HG03064 (cell line): ENCODE measurements at regions not wholly inside any gene's neighbourhood (a gene's known extent, or its start where the extent isn't known, plus 50 kb on each side); places are given as distances from the start of the nearest gene placed in this dataset.
"Not testable (repeated sequence)": the region's sequence is repeated elsewhere in the genome, so short reads cannot be mapped to it uniquely, and the experiment has no call there.

ENCODE experiments used
- ATAC-seq: cut with Tn5 transposase; IDR thresholded peaks from one replicate; pipeline ENCODE4 v1.9.1; 2021; ENCODE audit warnings: low read depth; ENCODE audit not compliant: unreplicated experiment

DNA sequence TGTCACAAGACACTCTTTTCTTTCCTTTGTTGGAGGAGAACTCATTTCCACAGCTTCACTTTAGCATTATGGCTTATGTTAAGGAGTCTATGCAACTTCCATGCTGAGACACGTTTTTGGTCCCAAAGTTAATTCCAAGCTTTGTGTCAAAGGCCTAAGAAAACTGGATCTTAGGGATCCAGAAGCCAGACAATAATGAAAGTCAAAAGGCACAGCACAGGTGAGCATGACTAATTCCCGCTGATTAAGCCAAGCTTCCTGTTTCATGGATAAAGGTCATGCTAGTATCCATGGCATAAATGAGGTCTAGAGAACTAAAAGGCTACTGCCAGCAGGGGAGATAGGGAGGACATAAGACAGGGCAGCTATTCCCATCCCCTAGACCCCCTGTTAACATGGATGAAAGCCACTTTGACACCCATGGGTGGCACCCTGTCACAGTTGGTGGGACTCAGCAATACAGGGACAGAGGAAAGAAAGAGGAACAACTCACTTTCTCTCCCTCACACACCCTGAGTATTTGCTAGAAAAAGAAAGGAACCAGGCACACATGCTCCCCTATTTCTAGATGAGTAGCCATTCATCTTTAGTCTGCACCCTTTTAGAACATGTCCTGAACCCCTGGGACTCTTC lies 438.1 kb upstream of the CDH9 start:
- no peak for ATAC-seq

- ATAC-seq: no peak
Observed at GRCh38 chr5:27475063-27475462, 436.7 kb upstream of the CDH9 start.

DNA sequence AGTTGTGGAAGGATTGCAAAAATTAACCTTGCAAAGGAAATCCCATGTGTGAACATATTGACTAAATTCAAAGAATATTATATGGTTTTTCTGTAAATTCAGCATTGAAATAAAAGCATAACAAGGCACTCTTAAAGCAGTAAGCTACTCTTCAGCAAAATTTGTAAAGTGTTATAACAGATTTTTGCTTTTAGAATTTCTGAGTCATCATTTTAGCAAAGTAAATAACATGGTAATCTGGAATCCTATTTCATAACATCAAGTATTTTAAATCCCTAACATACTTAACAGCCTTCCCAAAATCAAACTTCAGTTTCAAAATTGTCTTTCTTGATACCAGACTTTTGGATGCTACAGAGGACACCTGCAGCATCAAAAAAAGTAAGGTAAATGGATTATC lies 436.0 kb upstream of the CDH9 start:
- ATAC-seq: no peak

GRCh38 chr5:27474047-27474309 lies 435.6 kb upstream of the CDH9 start:
- no peak for ATAC-seq

DNA sequence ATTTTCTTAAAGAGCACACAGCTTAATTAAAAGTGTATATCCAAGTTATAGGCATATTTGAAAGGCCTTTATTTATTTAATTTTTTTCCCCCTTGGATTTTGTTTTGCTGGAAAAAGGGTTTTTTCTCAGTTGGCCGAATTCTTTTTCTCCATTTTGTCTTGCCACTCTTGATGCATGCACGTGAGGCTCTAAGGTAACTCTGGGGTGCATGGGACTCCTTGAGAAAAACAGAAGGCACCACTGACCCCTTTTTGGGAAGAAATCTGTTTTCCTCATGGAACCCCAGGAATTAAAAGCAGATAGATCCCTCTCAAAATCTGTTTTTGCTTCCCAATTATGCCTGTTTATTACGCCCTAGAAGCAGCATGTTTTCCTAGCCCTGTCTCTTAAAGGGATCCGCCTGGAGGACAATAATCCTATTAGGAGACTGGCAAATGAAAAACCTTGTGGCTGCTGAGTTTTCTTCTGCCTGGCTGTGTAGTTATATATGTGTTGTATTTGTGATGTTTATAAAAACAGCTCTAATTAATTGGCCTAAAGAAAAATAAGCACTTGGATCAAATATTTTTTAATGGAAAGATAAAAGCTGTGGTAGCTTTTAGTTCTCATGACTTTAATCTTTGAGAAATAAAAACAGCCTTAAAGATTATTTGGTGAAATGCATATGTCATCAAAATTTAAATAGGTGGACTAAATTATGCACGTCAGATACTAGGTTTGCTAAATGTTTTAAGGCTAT lies 435.1 kb upstream of the CDH9 start:
- ATAC-seq: no peak

DNA sequence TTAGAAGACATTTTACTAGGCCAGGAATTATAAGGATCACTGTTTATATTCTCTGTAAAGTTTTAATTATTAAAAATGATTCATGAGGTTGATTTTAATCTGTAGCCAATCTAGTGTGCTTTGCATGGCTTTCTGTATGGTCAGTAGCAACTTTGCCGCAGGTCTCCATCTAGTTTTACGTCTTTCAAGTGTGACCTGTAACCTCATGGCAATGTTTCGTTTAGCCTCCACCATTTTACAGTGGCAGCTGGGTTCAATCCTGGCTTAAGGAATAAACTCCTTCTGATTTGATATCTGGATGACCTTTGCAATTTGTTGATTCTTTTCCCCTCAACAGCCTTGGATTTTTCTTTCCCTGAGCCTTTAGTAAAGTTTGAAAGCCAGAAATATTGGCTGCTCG lies 434.5 kb upstream of the CDH9 start:
- no peak for ATAC-seq

DNA sequence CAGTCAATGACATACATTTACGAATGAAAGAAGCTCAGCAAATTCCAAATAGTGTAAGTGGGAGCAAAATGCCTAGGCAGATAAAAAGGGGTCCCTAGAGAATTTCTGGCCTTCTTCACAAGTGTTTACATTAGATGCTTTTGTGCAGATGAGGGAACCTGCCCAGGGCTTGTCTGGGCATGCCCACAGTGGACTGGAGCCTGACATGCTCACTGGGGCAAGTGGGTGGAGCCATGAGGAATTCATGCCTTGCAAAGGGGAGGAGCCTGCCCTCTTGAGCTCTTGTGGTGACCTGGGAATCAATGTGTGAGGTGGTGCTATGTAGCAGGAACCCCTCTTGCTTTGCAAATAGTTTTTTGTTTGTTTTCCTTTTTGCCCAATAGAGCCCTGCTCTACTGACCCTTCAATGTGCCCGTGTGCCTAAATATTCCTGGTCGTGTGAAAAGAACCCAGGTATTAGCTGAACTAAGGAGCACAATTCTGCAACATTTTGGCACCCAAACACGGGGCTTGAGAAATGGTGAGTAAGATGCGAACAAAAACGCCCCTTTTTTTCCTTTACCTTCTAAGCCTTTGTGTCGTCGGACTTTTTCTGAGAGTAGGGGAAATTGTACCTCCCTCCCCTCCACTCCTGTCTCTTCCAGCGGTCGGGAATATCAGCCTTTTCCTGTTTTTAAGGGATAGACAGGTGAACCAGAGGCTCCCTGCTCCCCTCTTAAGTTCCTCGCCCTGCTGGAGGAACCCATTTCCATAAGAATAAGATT lies 433.8 kb upstream of the CDH9 start:
- ATAC-seq: peak; percentile 87

- ATAC-seq: no peak
Observed at GRCh38 chr5:27466959-27467358, 428.6 kb upstream of the CDH9 start.

- ATAC-seq: no peak
Observed at GRCh38 chr5:27465140-27465539, 426.8 kb upstream of the CDH9 start.

DNA sequence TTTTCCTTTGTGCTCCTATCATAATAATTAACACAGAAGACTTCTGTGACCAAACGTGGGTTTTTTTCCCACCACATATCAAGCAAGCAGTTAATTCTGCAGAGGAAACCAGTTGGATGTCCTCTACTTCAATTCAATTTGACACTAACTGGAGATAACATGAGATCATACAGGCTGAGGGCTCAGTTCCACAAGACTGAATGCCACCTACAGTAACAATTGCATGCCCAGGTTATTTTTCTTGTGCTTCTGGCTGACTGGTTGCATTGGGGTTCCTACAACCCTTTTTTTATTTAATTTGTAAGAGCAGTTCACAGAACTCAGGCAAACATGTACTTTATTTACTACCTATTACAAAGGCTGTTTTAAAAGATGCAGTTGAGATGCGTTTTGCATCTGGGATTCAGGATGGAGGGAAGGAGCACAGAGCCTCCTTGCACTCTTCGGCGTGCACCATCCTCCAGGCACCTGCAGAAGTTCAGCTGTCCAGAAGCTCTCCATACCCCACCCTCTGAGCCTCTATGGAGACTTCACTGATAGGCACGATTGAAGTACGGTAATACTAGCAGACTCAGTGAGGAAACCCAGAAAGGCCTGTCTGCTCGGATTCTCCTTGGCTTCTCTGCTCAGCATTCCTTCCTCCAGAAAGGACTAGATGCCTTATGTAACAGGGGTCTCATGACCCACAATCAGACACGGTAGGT lies 425.2 kb upstream of the CDH9 start:
- ATAC-seq: no peak

DNA sequence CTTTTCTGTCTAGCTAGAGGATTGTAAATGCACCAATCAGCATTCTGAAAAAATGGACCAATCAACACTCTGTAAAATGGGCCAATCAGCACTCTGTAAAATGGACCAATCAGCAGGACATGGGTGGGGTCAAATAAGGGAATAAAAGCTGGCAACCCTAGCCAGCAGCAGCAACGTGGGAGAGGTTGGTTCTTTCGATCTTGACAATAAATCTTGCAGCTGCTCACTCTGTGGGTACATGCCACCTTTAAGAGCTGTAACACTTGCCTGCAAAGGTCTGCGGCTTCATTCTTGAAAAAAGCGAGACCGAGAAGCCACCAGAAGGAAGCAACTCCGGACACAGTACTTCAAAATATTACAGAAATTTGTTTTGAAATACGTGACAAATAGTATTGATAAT lies 424.6 kb upstream of the CDH9 start:
- ATAC-seq: no peak

GRCh38 chr5:27458287-27458686 lies 419.9 kb upstream of the CDH9 start:
- ATAC-seq: no peak

DNA sequence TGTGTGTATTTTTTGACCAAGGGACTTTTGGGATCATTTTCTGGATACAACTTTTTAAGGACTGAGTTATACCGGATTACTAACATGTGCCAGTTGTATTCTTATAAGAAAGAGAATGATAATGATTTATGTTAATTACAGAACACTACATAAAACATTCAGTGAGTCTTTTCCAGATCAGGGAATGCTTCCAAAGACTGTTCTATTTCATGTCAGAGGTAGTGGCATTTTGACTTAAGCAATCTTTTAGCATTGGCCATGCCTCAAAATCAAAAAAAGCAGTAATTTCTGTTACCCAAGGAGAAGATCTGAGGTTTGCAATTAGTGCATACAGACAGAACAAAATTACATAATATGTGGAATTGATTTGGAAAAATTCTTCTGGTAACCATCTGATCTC lies 413.0 kb upstream of the CDH9 start:
- no peak for ATAC-seq

DNA sequence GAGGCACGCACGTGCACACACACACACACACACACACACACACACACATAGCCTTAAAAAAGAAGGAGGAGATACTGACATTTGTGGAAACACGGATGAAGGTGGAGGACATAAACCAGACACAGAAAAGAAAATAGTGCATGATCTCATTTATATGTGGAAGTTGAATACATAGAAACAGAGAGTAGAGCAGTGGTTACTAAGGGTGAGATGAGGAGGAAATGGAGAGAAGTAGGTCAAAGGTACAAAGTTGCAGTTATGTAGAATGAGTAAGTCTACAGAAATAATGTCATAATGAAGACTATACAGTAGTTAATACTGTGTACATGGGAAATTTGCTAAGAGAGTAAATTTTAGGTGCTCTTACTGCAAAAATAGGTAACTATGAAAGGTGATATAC lies 412.2 kb upstream of the CDH9 start:
- ATAC-seq: no peak

DNA sequence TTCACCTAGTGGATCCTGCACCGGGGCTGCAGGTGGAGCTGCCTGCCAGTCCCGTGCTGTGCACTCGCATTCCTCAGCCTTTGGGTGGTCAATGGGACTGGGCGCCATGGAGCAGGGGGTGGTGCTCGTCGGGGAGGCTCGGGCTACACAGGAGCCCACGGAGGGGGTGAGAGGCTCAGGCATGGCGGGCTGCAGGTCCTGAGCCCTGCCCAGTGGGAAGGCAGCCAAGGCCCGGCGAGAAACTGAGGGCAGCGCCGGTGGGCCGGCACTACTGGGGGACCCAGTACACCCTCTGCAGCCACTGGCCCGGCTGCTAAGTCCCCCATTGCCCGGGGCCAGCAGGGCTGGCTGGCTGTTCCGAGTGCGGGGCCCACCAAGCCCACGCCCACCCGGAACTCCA lies 401.0 kb upstream of the CDH9 start:
- ATAC-seq: not testable (repeated sequence)

DNA sequence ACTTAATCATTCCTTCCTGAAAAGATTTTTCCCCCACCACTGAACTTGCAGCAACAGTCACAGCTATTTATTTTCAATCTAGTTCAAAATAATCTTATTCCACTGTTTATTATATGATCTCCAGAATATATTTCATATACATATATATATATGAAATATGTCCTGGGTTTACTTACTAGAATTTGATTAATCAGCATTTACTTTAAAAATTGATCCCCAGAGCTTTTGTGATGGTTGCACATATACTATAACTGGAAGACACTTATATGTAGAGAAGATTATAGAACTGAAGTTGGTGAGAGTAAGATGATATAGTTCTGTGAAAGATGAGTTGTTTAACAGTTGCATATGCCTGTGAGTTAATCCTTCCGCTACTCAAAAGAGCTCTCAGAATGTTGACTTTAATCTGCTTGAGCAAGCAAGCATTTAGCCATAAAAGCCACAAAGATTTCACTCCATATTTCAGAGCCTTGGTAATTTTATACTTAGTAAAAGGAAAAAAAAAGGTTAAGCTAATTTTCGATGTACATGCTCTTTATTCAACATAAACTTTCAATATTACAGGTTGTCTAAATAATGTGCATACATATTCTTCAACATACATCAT lies 399.3 kb upstream of the CDH9 start:
- no peak for ATAC-seq

- no peak for ATAC-seq
Observed at GRCh38 chr5:27434335-27434734, 395.9 kb upstream of the CDH9 start.

- no peak for ATAC-seq
Observed at GRCh38 chr5:27414099-27414498, 375.7 kb upstream of the CDH9 start.

DNA sequence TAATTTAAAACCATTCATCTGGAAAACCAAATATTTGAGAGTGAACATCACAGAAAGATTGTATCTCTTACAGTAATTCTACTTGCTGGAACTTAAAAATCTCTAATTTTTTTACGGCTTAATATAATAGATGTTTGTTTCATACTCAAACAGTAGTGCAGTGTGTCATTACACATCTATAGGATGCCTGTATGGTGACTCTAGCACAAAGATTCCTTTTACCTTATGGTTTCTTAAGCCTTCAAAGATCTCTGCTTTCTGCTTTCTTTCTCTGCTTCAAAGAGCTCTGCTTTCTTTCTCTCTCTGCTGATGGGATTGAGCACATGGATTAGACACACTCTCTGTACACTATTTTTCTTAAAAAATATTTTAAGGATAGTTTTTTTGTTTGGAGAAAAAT lies 374.0 kb upstream of the CDH9 start:
- ATAC-seq: no peak

GRCh38 chr5:27406020-27406419 lies 367.6 kb upstream of the CDH9 start:
- ATAC-seq: no peak

DNA sequence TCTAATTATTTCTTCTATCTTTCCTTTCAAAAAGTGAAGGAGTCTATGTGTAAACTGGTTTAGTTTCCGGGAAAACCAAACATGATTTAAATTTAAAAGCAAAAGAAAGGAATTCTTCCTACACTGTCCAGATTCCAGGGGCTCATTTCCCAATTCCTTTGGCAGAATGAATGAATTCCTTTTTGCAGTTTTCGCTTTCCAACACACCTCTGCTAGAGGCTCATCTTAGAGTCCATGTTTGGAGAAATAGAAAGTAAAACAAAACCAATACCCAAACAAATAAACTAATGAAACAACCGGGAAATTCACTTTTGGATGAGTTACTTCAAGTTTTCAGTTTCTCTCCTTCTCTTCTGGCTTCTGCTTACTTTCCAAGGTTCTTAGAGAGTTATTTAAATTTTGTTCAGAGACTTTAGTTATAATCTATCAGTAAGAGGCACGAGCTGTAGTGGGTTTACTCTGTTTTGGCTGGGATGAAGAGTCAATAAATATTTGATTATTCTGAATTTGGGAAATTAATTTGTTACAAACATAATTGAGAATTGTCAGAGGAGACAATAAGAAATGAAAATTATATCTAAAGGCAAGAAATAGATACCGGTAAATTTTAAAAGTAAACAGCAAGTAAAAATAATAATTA lies 365.0 kb upstream of the CDH9 start:
- ATAC-seq: no peak
